ENCODE measurements at regions not wholly inside any gene's neighbourhood (a gene's known extent, or its start where the extent isn't known, plus 50 kb on each side); places are given as distances from the start of the nearest gene placed in this dataset.

DNA sequence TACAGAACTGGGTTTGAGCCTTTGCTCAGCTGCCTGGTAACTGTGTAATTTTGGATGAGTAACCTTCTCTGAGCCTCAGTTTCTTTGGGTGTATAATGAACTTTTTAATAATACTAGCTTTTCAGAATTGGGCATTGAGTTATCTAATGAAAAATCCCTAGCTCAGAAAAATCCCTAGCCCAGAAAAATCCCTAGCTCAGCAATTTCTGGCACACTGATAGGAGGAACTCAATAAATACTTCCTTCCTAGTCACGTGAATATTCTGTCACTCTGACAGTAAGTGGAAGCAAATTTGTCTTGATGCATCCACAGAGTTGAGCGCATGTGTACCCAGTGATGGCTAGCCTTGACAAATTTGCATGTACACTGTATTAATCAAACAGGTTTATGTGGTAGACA is 817.6 kb downstream of the XPNPEP1 start:
- TF ChIP-seq POLR2A (IDR thresholded peaks at IDR 0.05; ENCODE audit: control extremely low read depth in 1 of 2, low read depth in 2 of 2, low read length in 2 of 2) (no peak), HDAC6 (IDR thresholded peaks at IDR 0.05; ENCODE audit: low read depth, low read length) (no peak)
- TF ChIP-seq, protein P1, sequence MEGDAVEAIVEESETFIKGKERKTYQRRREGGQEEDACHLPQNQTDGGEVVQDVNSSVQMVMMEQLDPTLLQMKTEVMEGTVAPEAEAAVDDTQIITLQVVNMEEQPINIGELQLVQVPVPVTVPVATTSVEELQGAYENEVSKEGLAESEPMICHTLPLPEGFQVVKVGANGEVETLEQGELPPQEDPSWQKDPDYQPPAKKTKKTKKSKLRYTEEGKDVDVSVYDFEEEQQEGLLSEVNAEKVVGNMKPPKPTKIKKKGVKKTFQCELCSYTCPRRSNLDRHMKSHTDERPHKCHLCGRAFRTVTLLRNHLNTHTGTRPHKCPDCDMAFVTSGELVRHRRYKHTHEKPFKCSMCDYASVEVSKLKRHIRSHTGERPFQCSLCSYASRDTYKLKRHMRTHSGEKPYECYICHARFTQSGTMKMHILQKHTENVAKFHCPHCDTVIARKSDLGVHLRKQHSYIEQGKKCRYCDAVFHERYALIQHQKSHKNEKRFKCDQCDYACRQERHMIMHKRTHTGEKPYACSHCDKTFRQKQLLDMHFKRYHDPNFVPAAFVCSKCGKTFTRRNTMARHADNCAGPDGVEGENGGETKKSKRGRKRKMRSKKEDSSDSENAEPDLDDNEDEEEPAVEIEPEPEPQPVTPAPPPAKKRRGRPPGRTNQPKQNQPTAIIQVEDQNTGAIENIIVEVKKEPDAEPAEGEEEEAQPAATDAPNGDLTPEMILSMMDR (IDR thresholded peaks at IDR 0.05; ENCODE audit: control extremely low read depth in 1 of 3, insufficient read depth in 1 of 3, low read depth in 1 of 3, low read length in 3 of 3): no peak
